ENCODE measurements at regions not wholly inside any gene's neighbourhood (a gene's known extent, or its start where the extent isn't known, plus 50 kb on each side); places are given as distances from the start of the nearest gene placed in this dataset.

GRCh38 chr13:97520061-97520460, 86.1 kb downstream of the RAP2A start:
- no peak for TF ChIP-seq SIN3A (IDR thresholded peaks at IDR 0.05; ENCODE audit: borderline replicate concordance, insufficient read depth, low read length)
- TF ChIP-seq REST (IDR thresholded peaks at IDR 0.05; ENCODE audit: insufficient read depth in 1 of 2, low read depth in 2 of 2, low read length in 2 of 2): no peak
- no peak for TF ChIP-seq POLR2AphosphoS5 (IDR thresholded peaks at IDR 0.05; ENCODE audit: low read depth, low read length)
- TF ChIP-seq FOXP2 (optimal IDR thresholded peaks at IDR 0.05; ENCODE audit: borderline replicate concordance, extremely low read depth, extremely low read length, insufficient read depth): no peak
- TF ChIP-seq TAF1 (IDR thresholded peaks at IDR 0.05; ENCODE audit: borderline replicate concordance, insufficient read depth, low read length): no peak

GRCh38 chr13:97520866-97521265, 86.9 kb downstream of the RAP2A start:
- TF ChIP-seq SIN3A (IDR thresholded peaks at IDR 0.05; ENCODE audit: borderline replicate concordance, insufficient read depth, low read length) (no peak), POLR2AphosphoS5 (IDR thresholded peaks at IDR 0.05; ENCODE audit: low read depth, low read length) (no peak), FOXP2 (optimal IDR thresholded peaks at IDR 0.05; ENCODE audit: borderline replicate concordance, extremely low read depth, extremely low read length, insufficient read depth) (no peak), TAF1 (IDR thresholded peaks at IDR 0.05; ENCODE audit: borderline replicate concordance, insufficient read depth, low read length) (no peak), REST (IDR thresholded peaks at IDR 0.05; ENCODE audit: insufficient read depth in 1 of 2, low read depth in 2 of 2, low read length in 2 of 2) (no peak)

GRCh38 chr13:97521726-97522125, 87.8 kb downstream of the RAP2A start:
- TF ChIP-seq FOXP2 (optimal IDR thresholded peaks at IDR 0.05; ENCODE audit: borderline replicate concordance, extremely low read depth, extremely low read length, insufficient read depth) (no peak), REST (IDR thresholded peaks at IDR 0.05; ENCODE audit: insufficient read depth in 1 of 2, low read depth in 2 of 2, low read length in 2 of 2) (no peak), POLR2AphosphoS5 (IDR thresholded peaks at IDR 0.05; ENCODE audit: low read depth, low read length) (no peak), SIN3A (IDR thresholded peaks at IDR 0.05; ENCODE audit: borderline replicate concordance, insufficient read depth, low read length) (no peak), TAF1 (IDR thresholded peaks at IDR 0.05; ENCODE audit: borderline replicate concordance, insufficient read depth, low read length) (no peak)

GRCh38 chr13:97522243-97522642, 88.3 kb downstream of the RAP2A start:
- no peak for TF ChIP-seq POLR2AphosphoS5 (IDR thresholded peaks at IDR 0.05; ENCODE audit: low read depth, low read length)
- TF ChIP-seq FOXP2 (optimal IDR thresholded peaks at IDR 0.05; ENCODE audit: borderline replicate concordance, extremely low read depth, extremely low read length, insufficient read depth): no peak
- TF ChIP-seq REST (IDR thresholded peaks at IDR 0.05; ENCODE audit: insufficient read depth in 1 of 2, low read depth in 2 of 2, low read length in 2 of 2): no peak

- TF ChIP-seq TAF1 (IDR thresholded peaks at IDR 0.05; ENCODE audit: borderline replicate concordance, insufficient read depth, low read length): no peak
- no peak for TF ChIP-seq REST (IDR thresholded peaks at IDR 0.05; ENCODE audit: insufficient read depth in 1 of 2, low read depth in 2 of 2, low read length in 2 of 2)
- TF ChIP-seq SIN3A (IDR thresholded peaks at IDR 0.05; ENCODE audit: borderline replicate concordance, insufficient read depth, low read length): no peak
- no peak for TF ChIP-seq FOXP2 (optimal IDR thresholded peaks at IDR 0.05; ENCODE audit: borderline replicate concordance, extremely low read depth, extremely low read length, insufficient read depth)
- TF ChIP-seq POLR2AphosphoS5 (IDR thresholded peaks at IDR 0.05; ENCODE audit: low read depth, low read length): no peak
Measured at GRCh38 chr13:97526556-97526955, 92.6 kb downstream of the RAP2A start.

Data from PFSK-1 (cell line).